Gastrocnemius medialis (tissue), 4 donors: ENCODE measurements at regions not wholly inside any gene's neighbourhood (a gene's known extent, or its start where the extent isn't known, plus 50 kb on each side); places are given as distances from the start of the nearest gene placed in this dataset.

Source experiments
- ATAC-seq, 2 donors: fragments of 150-250 bp; one replicate each; pipeline ENCODE4 v1.9.1; 2016
- DNase-seq, 2 donors: peaks; one replicate each; pipeline ENCODE4 v3.0.0-alpha.2; 2019
- H3K27ac ChIP-seq, 4 donors: fragments of 200-600 bp; sonication (generic); 1 replicate in 1 of 4; 2 replicates in 3 of 4; pipeline ENCODE4 v1.5.1; 2016 to 2018; ENCODE audit warnings: mild to moderate bottlenecking in 2 of 4, moderate library complexity in 1 of 4
- H3K27me3 ChIP-seq, 3 donors: fragments of 200-600 bp; sonication (generic) in 2 of 3; 1 replicate in 1 of 3; 2 replicates in 2 of 3; pipeline versions ENCODE4 v1.5.1 to v1.6.0; 2016 to 2019; ENCODE audit warnings: mild to moderate bottlenecking in 1 of 3, moderate library complexity in 1 of 3
- H3K36me3 ChIP-seq, 2 donors: fragments of 200-600 bp; sonication (generic) in 1 of 2; one replicate each; pipeline ENCODE4 v1.5.1; 2017 to 2018
- H3K4me1 ChIP-seq, 2 donors: fragments of 200-600 bp; sonication (generic) in 1 of 2; one replicate each; pipeline ENCODE4 v1.5.1; 2016 to 2017; ENCODE audit warnings: mild to moderate bottlenecking in 2 of 2
- H3K4me3 ChIP-seq, 4 donors: fragments of 200-600 bp; sonication (generic) in 3 of 4; 1 replicate in 1 of 4; 2 replicates in 3 of 4; pipeline ENCODE4 v1.5.1; 2016 to 2019; ENCODE audit warnings: mild to moderate bottlenecking in 2 of 4
- H3K9me3 ChIP-seq, 3 donors: fragments of 200-600 bp; sonication (generic) in 2 of 3; 1 replicate in 1 of 3; 2 replicates in 2 of 3; pipeline ENCODE4 v1.5.1; 2016 to 2019
- POLR2A ChIP-seq, 2 donors: fragments of 450-650 bp; IDR thresholded peaks; one replicate each; pipeline ENCODE4 v1.6.1; 2017; ENCODE audit warnings: antibody characterized with exemption in 2 of 2, mild to moderate bottlenecking in 2 of 2, moderate library complexity in 2 of 2
- in situ Hi-C, 4 donors: fragments of 200-750 bp; cut with MboI; loops; one replicate each; pipeline versions ENCODE4 v1.15.0 to v1.8.0; 2017; ENCODE audit warnings: low sequenced_read_pairs in 4 of 4
- intact Hi-C: fragments of 100-400 bp; cut with DNase I; formaldehyde crosslinking; loops from one replicate; pipeline ENCODE4 v1.15.1; 2023; ENCODE audit warnings: low total_unique reads
- TF ChIP-seq, protein P1 (sequence below), 5 experiments: fragments of 450-650 bp in 3 of 5; fragments of 200-600 bp in 2 of 5; sonication (generic) in 2 of 5; IDR thresholded peaks in 4 of 5; conservative IDR thresholded peaks in 1 of 5; 1 replicate in 4 of 5; 2 replicates in 1 of 5; pipeline ENCODE4 v1.5.1; 2016 to 2019; ENCODE audit warnings: antibody characterized with exemption in 5 of 5, mild to moderate bottlenecking in 3 of 5, moderate library complexity in 3 of 5

- intact Hi-C loops (no loop called here), in situ Hi-C loops (no loop called here)
- H3K9me3 ChIP-seq, result no peaks in the 10 kb centered on the region
- no peak for TF ChIP-seq POLR2A (IDR thresholded peaks at IDR 0.05)
- TF ChIP-seq, protein P1, sequence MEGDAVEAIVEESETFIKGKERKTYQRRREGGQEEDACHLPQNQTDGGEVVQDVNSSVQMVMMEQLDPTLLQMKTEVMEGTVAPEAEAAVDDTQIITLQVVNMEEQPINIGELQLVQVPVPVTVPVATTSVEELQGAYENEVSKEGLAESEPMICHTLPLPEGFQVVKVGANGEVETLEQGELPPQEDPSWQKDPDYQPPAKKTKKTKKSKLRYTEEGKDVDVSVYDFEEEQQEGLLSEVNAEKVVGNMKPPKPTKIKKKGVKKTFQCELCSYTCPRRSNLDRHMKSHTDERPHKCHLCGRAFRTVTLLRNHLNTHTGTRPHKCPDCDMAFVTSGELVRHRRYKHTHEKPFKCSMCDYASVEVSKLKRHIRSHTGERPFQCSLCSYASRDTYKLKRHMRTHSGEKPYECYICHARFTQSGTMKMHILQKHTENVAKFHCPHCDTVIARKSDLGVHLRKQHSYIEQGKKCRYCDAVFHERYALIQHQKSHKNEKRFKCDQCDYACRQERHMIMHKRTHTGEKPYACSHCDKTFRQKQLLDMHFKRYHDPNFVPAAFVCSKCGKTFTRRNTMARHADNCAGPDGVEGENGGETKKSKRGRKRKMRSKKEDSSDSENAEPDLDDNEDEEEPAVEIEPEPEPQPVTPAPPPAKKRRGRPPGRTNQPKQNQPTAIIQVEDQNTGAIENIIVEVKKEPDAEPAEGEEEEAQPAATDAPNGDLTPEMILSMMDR (IDR thresholded peaks at IDR 0.05 in 4 of 5, conservative IDR thresholded peaks at IDR 0.05 in 1 of 5), result no peak
- DNase-seq, result no peak
- no peaks in the 10 kb centered on the region for H3K27me3 ChIP-seq
- H3K36me3 ChIP-seq, result no peaks in the 10 kb centered on the region
- no peak for ATAC-seq
- H3K27ac ChIP-seq, result no peak overlapping the region
- H3K4me1 ChIP-seq, result no peaks in the 10 kb centered on the region
- no peak overlapping the region for H3K4me3 ChIP-seq
These were observed 79.2 kb downstream of the SST start for GRCh38 chr3:187590861-187591576.

DNA sequence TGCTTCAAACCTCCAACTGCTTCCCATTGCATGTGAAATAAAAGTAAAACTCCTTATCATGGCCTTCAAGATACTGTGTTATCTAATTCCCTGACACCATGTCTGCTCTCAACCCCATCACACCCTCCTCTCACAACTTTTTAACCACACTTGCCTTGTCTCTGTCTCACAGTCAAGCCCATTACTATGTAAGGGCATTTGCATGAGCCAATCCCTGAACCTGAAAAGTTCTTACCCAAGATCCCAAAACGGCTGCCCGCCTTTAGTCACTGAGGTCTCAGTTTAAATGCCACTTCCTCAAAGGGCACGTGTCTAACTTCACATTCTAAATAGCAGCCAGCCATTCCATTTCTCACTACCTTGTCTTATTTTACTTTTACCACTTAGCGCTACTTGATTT, 83.1 kb downstream of the SST start:
- no peaks in the 10 kb centered on the region for H3K4me1 ChIP-seq
- H3K9me3 ChIP-seq, result no peaks in the 10 kb centered on the region
- no peaks in the 10 kb centered on the region for H3K27me3 ChIP-seq
- no peak for TF ChIP-seq POLR2A (IDR thresholded peaks at IDR 0.05)
- TF ChIP-seq, protein P1 (IDR thresholded peaks at IDR 0.05 in 4 of 5, conservative IDR thresholded peaks at IDR 0.05 in 1 of 5), result no peak
- H3K36me3 ChIP-seq, result no peaks in the 10 kb centered on the region
- no peak for ATAC-seq
- no peak for DNase-seq
- H3K4me3 ChIP-seq, result no peak overlapping the region
- in situ Hi-C loops (no loop called here), intact Hi-C loops (no loop called here)
- no peak overlapping the region for H3K27ac ChIP-seq

DNA sequence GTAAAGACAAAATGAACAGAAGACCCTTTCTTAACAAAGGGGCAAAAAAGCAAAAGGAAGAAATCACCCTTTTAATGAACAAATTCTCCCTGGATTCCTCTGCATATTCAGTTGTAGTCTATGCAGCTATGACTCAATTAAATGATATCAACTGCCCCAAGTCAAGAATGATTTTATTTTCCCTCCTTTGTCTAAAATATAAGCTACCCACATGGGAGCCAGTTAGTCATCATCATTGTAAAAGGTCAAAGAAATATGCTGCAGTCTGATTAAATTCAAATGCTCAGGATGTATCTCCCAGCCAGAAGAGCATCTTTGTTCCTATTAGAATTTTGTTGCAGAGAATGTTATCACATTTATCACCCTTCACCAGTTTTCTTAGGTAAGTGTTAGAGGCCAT, 84.0 kb downstream of the SST start:
- H3K27ac ChIP-seq, result no peak overlapping the region
- no peaks in the 10 kb centered on the region for H3K4me1 ChIP-seq
- no peaks in the 10 kb centered on the region for H3K36me3 ChIP-seq
- H3K9me3 ChIP-seq, result no peaks in the 10 kb centered on the region
- TF ChIP-seq POLR2A (IDR thresholded peaks at IDR 0.05), result no peak
- TF ChIP-seq, protein P1 (IDR thresholded peaks at IDR 0.05 in 4 of 5, conservative IDR thresholded peaks at IDR 0.05 in 1 of 5), result no peak
- no peak overlapping the region for H3K4me3 ChIP-seq
- intact Hi-C loops (no loop called here), in situ Hi-C loops (no loop called here)
- no peak for DNase-seq
- no peaks in the 10 kb centered on the region for H3K27me3 ChIP-seq
- ATAC-seq, result no peak

DNA sequence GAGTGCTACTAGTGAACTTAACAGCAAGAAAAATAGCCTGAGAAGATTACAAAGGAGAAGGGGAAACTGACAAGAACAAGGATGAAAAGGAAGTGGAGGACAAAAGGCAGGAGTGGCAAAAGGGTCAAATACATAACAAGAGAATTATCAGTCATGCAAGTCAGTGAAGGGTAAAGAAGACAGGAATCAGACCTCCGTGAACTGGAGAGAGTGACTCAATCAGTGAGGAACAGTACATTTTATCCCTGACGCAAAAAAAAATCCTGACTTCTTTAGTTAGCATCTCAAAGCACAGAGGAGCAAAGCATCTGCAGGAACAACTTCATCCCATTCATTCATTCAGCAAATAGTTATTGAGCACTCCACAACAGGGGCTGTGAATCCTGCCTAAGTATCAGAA, 97.8 kb downstream of the SST start:
- intact Hi-C loops (no loop called here), in situ Hi-C loops (no loop called here)
- H3K27me3 ChIP-seq, result no peaks in the 10 kb centered on the region
- H3K27ac ChIP-seq, result no peak overlapping the region
- H3K4me1 ChIP-seq, result no peaks in the 10 kb centered on the region
- no peaks in the 10 kb centered on the region for H3K36me3 ChIP-seq
- no peak for ATAC-seq
- no peak overlapping the region for H3K4me3 ChIP-seq
- no peaks in the 10 kb centered on the region for H3K9me3 ChIP-seq
- no peak for DNase-seq
- TF ChIP-seq POLR2A (IDR thresholded peaks at IDR 0.05), result no peak
- TF ChIP-seq, protein P1 (IDR thresholded peaks at IDR 0.05 in 4 of 5, conservative IDR thresholded peaks at IDR 0.05 in 1 of 5), result no peak

DNA sequence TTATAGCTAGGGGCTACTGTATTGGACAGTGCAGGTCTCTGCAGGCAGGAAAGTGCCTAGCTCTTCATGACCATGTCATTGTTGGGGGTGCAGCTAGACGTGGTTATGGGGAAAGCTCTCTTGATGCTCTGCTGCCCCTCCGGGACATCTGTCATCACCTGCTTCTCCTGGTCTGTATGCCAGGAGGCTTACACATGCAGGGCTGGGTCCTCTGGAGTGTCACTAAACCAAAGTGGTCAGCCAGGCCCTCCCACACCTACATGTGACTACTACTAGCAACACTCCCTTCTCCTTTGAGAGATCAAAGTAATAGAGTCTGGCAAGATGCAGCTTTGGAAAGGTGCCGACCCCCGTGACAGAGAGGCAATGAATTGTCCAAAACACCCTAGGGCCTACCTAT, 98.5 kb downstream of the SST start:
- H3K27me3 ChIP-seq, result no peaks in the 10 kb centered on the region
- no peak overlapping the region for H3K4me3 ChIP-seq
- TF ChIP-seq, protein P1 (IDR thresholded peaks at IDR 0.05 in 4 of 5, conservative IDR thresholded peaks at IDR 0.05 in 1 of 5), result no peak
- no peak for TF ChIP-seq POLR2A (IDR thresholded peaks at IDR 0.05)
- no peaks in the 10 kb centered on the region for H3K9me3 ChIP-seq
- no peak for ATAC-seq
- no peaks in the 10 kb centered on the region for H3K4me1 ChIP-seq
- H3K36me3 ChIP-seq, result no peaks in the 10 kb centered on the region
- in situ Hi-C loops (no loop called here), intact Hi-C loops (no loop called here)
- H3K27ac ChIP-seq, result no peak overlapping the region
- no peak for DNase-seq
